Psoas muscle (tissue), 7 donors: ENCODE measurements at regions not wholly inside any gene's neighbourhood (a gene's known extent, or its start where the extent isn't known, plus 50 kb on each side); places are given as distances from the start of the nearest gene placed in this dataset.

Experiments
- ATAC-seq, 4 donors: fragments of 200-7000 bp; cut with Tn5 transposase; one replicate each; pipeline ENCODE4 v1.9.1; 2020; ENCODE audit warnings: moderate library complexity in 3 of 4, mild to moderate bottlenecking in 2 of 4
- DNase-seq, 2 donors: peaks; one replicate each; pipeline ENCODE4 v3.0.0-alpha.2; 2020
- H3K27ac ChIP-seq: fragments of 200-600 bp; one replicate; pipeline ENCODE4 v1.8.0; 2022
- H3K27me3 ChIP-seq, 3 donors: fragments of 200-600 bp in 1 of 3; one replicate each; pipeline versions ENCODE4 v1.6.1 to v1.8.0; 2013 to 2022; ENCODE audit warnings: low read length in 2 of 3, mild to moderate bottlenecking in 2 of 3, moderate library complexity in 1 of 3; ENCODE audit not compliant: insufficient read depth in 3 of 3
- H3K36me3 ChIP-seq, 2 donors: fragments of 200-600 bp in 1 of 2; one replicate each; pipeline versions ENCODE4 v1.6.1 to v1.8.0; 2013 to 2022; ENCODE audit warnings: low read depth in 1 of 2, mild to moderate bottlenecking in 1 of 2, moderate library complexity in 1 of 2; ENCODE audit not compliant: insufficient read depth in 1 of 2
- H3K4me1 ChIP-seq: fragments of 200-600 bp; one replicate; pipeline ENCODE4 v1.8.0; 2022
- H3K4me3 ChIP-seq: fragments of 200-600 bp; one replicate; pipeline ENCODE4 v1.8.0; 2022; ENCODE audit warnings: mild to moderate bottlenecking
- H3K9me3 ChIP-seq: fragments of 200-600 bp; one replicate; pipeline ENCODE4 v1.8.0; 2022
- CTCF ChIP-seq: fragments of 200-600 bp; IDR thresholded peaks from one replicate; pipeline ENCODE4 v1.8.0; 2022; ENCODE audit warnings: antibody characterized with exemption
- WGBS, 3 donors: extraction: QIAGEN DNeasy Blood & Tissue Kit; methylation state at CpG; one replicate each; pipeline versions ENCODE4 v1.1.6 to v1.1.7; 2013; 5-methylcytosine and 5-hydroxymethylcytosine counted together
- intact Hi-C, 2 donors: fragments of 100-400 bp; cut with DNase I; formaldehyde crosslinking; loops; one replicate each; pipeline versions ENCODE4 v1.11.0 to v1.14.2; 2022
- donor health status: healthy with polysubstance abuse.
- donor health status: DM: no; HTN: no; CAD: no; lungs with moderate emphysema.
- donor health status: Bipolar disorder and iron deficiency.
- donor health status: healthy.
- donor health status: DM: yes; HTN: yes; CAD: no.
- donor health status: DM: no; HTN: no; CAD: no.
- donor health status: DM: yes; HTN: yes; CAD: no.

DNA sequence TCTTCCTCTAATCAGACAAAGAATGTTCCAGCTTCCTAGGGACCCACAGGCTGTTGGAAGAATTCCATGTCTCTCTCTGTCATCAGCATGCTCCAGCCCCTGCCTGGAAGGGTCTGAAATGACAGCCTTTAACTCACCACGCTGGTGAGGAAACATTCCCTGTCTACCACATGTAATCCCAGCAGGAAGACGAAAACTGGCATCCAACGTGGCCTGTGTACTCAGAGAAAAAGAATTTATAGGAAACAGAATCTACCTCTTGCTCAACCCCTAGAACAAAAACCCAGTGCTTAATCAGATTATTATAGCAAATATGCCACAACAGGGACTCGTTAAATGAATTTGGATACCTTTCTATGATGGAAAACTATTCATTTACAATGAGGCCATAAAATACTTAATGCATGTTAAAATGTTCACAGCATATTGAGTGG, 147.3 kb upstream of the FOXF1 start:
- no peaks in the 10 kb centered on the region for H3K36me3 ChIP-seq
- WGBS, 3 donors = 16 to 17% (median 17%) methylated on average over 4 of the region's 4 CpGs
- H3K9me3 ChIP-seq = no peaks in the 10 kb centered on the region
- H3K27ac ChIP-seq = no peak overlapping the region
- no peak for ATAC-seq
- peaks cover 0 to 24% (median 3%) of the 10 kb centered on the region in 3 donors for H3K27me3 ChIP-seq
- no peak for TF ChIP-seq CTCF
- intact Hi-C loops = no loop called here
- no peaks in the 10 kb centered on the region for H3K4me1 ChIP-seq
- H3K4me3 ChIP-seq = no peak overlapping the region
- DNase-seq = no peak

DNA sequence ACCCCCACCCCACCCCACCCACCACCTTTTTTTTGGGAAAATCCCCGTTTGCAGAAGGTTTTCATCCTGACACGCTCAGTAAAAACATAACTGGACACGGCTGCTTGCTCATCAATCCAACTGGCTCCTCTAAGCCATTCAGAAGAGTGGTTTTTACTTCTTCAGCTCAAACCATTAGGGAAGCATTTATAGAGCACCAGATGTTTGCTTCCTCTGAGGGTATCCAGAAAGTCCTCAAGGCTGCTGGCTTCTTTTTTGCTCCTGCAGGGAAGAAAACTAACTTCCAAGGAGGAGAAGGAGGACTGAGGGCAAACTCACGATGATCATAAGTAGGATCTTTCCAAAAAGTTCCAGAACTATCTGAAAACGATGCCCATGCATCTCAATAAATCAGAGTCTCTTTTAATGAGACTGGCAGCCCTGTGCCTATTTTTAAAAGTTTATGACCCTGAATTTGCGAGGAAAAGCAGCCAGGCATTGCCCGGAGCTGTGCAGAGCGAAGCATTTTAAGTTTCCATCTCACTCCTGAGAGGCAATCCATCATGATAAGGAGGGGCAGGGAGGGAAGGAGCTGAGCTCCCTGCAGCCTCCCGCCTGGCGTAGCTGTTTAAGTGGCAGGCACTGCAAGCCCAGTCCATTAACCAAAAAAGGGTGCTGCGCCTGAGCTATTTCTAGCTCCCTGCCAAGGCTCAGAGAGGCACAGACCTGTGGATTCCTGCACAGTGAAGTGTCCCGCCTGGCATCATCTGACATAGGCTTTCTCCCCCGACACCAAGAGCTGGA, 146.3 kb upstream of the FOXF1 start:
- 29 to 40% (median 33%) methylated on average over 13 of the region's 13 CpGs for WGBS, 3 donors
- ATAC-seq = no peak
- TF ChIP-seq CTCF = no peak
- no peak overlapping the region for H3K4me3 ChIP-seq
- no peaks in the 10 kb centered on the region for H3K4me1 ChIP-seq
- no peak for DNase-seq
- peaks cover 0 to 25% (median 3%) of the 10 kb centered on the region in 3 donors for H3K27me3 ChIP-seq
- H3K36me3 ChIP-seq = no peaks in the 10 kb centered on the region
- H3K9me3 ChIP-seq = no peaks in the 10 kb centered on the region
- intact Hi-C loops = no loop called here
- H3K27ac ChIP-seq = no peak overlapping the region

DNA sequence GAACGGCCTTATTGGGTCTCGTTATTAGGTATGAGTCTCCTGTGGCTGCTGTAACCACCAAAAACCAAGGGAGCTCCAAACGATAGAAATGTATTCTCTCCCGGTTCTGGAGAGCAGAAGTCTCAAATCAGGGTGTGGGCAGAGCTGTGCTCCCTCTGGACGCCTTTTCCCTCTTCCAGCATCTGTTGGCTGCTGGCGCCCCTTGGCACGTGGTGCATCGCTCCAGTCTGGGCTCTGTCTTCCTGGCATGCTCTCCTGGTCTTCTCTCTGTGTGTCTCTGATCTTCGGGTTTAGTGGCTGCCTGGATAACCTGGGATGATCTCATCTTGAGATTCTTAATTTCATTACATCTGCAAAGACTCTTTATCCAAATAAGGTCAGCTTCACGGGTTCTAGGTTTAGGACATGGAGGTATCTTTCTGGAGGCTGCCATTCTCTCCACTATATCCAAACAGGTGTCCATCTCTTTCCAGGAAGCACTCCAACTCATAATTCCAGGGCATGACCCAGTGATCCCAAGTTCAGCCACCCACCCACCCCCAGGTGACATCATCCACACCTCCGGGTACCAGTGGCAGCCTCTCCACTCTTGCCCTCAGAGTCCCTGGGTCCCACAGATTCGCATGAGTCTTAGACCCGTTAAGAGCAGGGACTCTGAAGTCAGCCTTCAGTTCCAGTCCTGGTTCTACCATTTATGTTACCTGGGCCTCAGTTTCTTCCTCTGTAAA, 145.5 kb upstream of the FOXF1 start:
- no peak overlapping the region for H3K4me3 ChIP-seq
- DNase-seq (no peak), ATAC-seq (no peak)
- no peaks in the 10 kb centered on the region for H3K4me1 ChIP-seq
- H3K27ac ChIP-seq = no peak overlapping the region
- WGBS, 3 donors = 75 to 81% (median 76%) methylated on average over 13 of the region's 13 CpGs
- H3K9me3 ChIP-seq = no peaks in the 10 kb centered on the region
- H3K36me3 ChIP-seq = no peaks in the 10 kb centered on the region
- peaks cover 0 to 19% (median 3%) of the 10 kb centered on the region in 3 donors for H3K27me3 ChIP-seq
- intact Hi-C loops = no loop called here
- no peak for TF ChIP-seq CTCF

DNA sequence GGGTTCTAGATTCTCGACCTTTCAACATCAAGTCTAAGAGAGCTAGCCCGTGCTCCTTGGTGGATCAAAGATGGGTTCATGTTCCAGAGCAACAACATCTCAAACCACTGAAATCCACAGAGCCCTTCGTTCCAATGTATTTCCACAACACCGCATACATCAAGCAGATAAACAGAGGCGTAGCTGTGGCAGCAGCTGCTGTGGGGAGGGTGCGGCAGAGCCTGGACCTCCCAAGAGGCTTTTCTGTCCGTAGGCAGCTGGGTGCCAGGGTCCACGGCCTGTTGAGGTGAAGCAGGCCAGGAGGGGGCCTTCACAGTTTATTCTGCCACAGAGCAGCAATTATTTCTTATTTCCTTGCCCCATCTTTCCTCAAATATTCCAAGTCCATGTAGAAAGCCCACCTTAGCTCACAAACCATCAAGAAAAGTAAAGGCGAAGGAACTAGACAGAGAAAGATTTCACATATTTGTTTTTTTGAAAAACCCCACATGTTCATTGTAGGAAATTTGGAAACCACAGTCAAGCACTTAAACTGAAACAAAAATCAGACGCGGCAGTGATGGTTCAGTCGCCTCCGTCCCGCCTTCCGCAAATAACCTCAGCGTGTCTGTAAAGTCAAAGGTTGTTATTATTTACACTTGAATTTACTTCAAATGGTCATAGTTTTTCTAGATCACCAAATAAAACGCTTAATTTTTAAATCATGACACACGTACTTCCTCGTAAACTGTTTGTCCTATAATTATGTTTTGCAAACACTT, 144.6 kb upstream of the FOXF1 start:
- ATAC-seq (no peak), DNase-seq (no peak)
- 69 to 82% (median 77%) methylated on average over 19 of the region's 19 CpGs for WGBS, 3 donors
- H3K27ac ChIP-seq = no peak overlapping the region
- no peaks in the 10 kb centered on the region for H3K4me1 ChIP-seq
- peaks cover 0 to 18% (median 3%) of the 10 kb centered on the region in 3 donors for H3K27me3 ChIP-seq
- TF ChIP-seq CTCF = no peak
- H3K36me3 ChIP-seq = no peaks in the 10 kb centered on the region
- no peak overlapping the region for H3K4me3 ChIP-seq
- intact Hi-C loops = no loop called here
- no peaks in the 10 kb centered on the region for H3K9me3 ChIP-seq
